ENCODE measurements at regions not wholly inside any gene's neighbourhood (a gene's known extent, or its start where the extent isn't known, plus 50 kb on each side); places are given as distances from the start of the nearest gene placed in this dataset.

- DNase-seq (ENCODE audit: low spot score): peak; percentile 35
Observed at GRCh38 chr10:54985732-54986131, 184.7 kb upstream of the PCDH15 start.

DNA sequence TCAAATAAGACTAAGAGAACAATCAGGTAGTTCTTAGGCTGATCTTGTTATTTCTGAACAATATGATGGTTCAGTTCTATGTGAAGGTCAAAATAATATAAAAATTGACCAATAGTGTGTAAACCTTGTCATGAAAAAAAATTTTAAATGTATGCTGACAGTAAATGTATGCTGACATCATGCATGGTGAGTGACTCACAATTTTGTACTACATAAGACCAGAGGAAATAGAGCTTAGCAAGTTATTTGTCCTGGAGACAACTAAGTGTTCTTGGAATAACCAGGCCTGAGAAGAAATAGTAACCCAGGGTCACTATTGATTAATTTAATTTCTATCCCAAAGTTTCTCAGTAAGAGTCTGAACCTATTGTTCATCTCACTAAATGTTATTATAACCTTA, 182.2 kb upstream of the PCDH15 start:
- no peak for DNase-seq (ENCODE audit: low spot score)

GRCh38 chr10:54962134-54962900, 161.3 kb upstream of the PCDH15 start:
- peak; percentile 20 for DNase-seq (ENCODE audit: low spot score)

- DNase-seq (ENCODE audit: low spot score): no peak
Observed at GRCh38 chr10:54961040-54961439, 160.0 kb upstream of the PCDH15 start.

DNA sequence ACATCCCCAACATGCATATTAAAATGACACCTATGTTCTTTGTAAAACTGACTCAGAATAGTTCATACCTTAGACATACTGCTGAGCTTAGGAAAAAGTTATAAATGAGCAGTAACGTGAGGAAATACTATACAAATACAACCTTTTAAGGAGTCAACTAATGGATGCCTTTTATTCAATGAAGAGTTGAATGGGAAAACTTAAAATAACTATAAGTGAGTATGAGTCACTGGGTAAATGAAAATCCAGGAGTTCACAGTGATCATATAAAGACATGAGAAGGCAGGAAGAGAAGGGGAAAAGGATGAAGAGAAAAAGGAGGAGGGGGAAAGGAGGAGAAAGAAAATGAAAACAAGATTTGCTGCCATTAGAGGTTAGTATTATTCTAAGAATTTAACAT, 157.8 kb upstream of the PCDH15 start:
- no peak for DNase-seq (ENCODE audit: low spot score)

DNA sequence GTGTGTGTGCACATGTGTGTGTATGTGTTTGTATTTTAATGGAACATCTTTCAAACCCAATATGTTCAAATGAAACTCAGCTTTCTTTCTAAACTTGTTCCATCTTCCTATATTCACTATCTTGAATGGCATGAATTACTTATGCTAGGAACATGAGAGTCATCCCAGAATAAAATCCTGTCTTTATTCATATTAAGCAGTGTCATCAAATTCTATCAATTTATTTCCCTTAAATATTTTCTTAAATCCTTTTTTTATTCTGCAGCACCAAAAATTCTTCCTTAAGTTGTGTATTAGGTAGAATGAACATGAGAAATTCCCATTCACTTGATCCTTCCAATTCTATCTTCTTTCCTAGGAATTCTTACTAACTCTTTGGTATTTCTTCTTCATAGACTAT, 146.6 kb upstream of the PCDH15 start:
- no peak for DNase-seq (ENCODE audit: low spot score)

DNA sequence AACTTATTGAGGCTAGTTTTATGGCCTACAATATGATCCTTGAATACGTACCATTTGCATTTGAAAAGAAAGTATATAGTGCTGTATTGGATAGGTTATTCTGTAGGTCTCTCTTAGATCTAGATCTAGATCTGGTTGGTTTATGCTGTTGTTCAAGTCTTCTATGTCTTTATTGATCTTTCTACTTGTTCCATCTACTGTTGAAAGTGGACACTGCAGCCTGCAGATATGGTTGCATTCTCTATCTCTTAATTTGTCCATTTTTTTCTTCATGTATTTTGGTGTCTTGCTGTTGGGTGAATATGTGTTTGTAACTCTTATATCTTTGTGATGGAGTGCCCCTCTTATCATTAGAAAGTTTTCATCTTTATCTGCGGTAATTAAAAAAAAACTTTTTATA, 139.4 kb upstream of the PCDH15 start:
- no peak for DNase-seq (ENCODE audit: low spot score)

- DNase-seq (ENCODE audit: low spot score): no peak
Observed at GRCh38 chr10:54914049-54914448, 113.0 kb upstream of the PCDH15 start.

DNA sequence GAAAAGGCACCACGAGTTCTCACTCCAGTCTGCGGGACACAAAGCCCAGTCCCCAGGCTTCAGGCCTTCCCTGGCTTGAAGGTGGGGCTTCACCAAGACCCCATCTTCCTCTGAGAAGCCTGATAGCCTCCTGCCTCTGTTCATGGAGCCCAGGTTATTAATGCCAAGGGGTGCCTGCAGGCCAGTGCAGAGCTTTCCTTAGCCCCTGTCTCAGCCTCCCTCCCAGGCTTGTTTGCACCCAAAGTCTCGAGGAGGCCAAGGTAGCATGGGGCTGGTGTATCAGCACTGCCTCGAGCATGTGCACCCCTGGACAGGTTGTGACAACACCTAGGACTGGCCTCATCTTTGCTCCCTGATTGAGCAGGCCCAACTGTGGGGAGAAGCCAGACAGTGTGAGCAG, 108.1 kb upstream of the PCDH15 start:
- DNase-seq (ENCODE audit: low spot score): no peak

DNA sequence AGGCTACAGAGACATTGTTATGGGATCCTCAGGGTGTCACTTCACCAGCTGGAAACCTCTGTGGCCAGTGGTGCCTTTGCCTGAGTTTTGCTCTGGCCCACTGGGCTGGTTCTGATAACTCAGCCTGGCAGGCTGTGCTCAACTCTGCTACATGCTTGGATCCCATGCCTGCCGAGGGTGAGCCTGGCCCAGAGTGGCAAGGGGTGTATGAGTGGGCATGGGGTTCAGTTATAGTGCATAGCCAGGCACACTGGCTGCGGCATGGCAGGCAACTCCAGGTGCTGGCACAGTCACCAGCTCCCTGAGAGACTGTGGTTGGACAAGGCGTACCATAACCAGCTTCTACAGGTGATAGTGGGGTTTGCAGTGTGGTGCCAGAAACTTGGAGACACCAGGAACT, 107.0 kb upstream of the PCDH15 start:
- DNase-seq (ENCODE audit: low spot score): no peak

DNA sequence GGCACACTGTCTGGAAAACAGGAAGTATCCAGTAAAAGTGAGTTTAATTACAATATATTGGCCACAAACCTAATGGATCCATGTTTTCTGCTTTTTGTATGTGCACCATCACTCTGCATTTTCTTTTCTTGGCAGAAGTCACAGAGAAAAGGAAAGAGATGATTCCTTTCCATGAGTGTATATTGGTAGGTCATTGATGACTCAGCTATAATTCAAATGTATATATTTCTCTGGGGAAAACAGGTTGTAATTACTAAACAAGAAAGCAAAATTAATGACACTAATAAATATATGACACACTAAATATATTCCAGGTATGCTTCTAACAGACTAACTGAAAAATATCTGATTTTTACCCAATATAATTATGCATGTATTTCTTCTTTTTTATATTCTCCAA, 105.9 kb upstream of the PCDH15 start:
- DNase-seq (ENCODE audit: low spot score): no peak

DNA sequence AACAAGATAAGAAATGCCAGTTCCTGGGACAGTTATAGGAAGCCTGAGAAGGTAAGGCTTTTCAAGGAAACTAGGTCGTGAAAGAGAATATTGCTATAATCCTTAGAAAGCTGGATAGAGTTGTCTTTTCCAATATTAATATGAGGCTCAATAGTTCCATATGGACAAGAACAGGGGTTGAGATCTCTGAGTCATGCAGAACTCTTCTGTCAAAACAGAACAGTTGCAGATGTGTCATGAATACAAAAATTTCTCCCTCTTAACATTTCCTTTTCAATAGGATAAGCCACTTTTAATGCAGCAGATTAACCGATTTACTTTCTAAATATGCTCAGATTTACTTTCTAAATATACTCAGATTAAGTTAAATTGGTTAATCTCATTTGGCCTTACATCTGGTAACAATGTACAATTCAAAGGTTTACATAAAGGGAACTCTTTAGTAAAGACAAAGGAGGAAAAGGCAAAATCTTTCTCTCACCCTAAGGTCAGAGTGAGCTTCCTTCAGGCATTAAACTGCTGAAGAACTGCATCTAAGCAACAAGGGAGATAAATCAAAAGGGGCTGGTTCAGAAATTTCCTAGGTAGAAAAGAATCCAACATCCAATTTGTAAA, 104.7 kb upstream of the PCDH15 start:
- DNase-seq (ENCODE audit: low spot score): no peak

GRCh38 chr10:54904833-54905232, 103.8 kb upstream of the PCDH15 start:
- no peak for DNase-seq (ENCODE audit: low spot score)

GRCh38 chr10:54903745-54904144, 102.7 kb upstream of the PCDH15 start:
- no peak for DNase-seq (ENCODE audit: low spot score)

DNA sequence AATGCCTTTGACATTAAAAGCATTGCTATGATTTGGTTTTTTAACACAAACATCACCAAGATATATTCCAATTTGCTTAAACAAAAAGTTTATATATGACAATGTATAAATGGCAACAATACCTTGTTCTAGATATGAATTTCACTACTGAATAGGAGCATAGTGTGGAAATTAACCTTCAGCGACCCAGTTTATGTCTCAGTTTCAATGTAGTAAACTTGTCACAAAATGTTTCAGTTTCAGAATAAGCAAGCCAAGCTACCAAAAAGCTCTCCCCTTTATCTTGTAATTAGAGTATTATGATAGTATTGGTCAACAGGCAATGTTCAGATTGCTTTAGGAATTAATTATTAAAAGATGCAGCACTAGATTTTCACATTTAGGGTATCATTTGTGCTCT, 99.6 kb upstream of the PCDH15 start:
- DNase-seq (ENCODE audit: low spot score): no peak

GRCh38 chr10:54880996-54881395, 80.0 kb upstream of the PCDH15 start:
- no peak for DNase-seq (ENCODE audit: low spot score)

- no peak for DNase-seq (ENCODE audit: low spot score)
Observed at GRCh38 chr10:54869022-54869421, 68.0 kb upstream of the PCDH15 start.

GRCh38 chr10:54866666-54867065, 65.6 kb upstream of the PCDH15 start:
- DNase-seq (ENCODE audit: low spot score): no peak

DNA sequence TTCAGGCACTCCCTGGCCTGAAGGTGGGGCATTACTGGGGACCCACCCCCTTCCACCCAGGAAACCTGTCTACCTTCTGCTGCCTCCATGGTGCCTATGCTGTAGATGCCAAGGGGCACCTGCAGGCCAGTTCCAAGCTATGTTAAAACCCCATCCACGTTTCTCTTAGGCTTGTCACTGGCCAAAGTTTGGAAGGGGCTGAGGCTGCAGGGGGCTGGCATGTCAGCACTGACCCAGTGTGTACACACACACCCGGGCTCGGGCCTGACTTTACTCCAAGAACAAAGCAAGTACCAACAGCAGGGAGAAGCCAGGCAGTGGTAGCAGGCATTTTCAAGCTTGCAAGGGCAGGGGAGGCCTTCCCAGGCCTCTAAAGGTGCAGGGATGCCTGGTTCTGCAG, 53.8 kb upstream of the PCDH15 start:
- no peak for DNase-seq (ENCODE audit: low spot score)

DNA sequence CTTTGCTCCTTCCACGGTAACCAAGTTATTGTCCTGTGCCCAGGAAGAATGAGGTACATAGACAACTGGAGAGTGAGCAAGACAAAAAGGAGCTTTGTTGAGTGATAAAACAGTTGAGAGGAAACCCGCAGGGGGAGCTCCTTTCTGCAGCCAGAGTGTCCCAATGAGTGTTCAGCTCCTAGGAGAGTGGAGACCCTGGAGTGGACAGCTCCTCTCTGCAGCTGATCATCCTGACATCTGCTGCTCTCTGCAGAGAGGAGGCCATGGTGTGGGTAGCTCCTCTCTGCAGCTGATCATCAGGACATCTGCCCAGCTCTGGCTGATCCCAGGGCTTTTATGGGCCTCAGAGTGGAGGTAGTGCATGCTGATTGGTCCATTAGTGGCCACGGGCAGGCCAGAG, 53.4 kb upstream of the PCDH15 start:
- no peak for DNase-seq (ENCODE audit: low spot score)

- no peak for DNase-seq (ENCODE audit: low spot score)
Observed at GRCh38 chr10:54853883-54854282, 52.9 kb upstream of the PCDH15 start.

All from D341Med (cell line).